Ectodermal cell (in vitro differentiated cells): ENCODE measurements at regions not wholly inside any gene's neighbourhood (a gene's known extent, or its start where the extent isn't known, plus 50 kb on each side); places are given as distances from the start of the nearest gene placed in this dataset.

Source experiments
- H3K27ac ChIP-seq: 2 replicates; pipeline ENCODE4 v1.7.0; 2013; ENCODE audit warnings: mild to moderate bottlenecking, low read depth, low read length; ENCODE audit not compliant: insufficient read depth, poor library complexity, severe bottlenecking
- H3K27me3 ChIP-seq: 2 replicates; pipeline ENCODE4 v1.7.0; 2013; ENCODE audit warnings: mild to moderate bottlenecking, low read length; ENCODE audit not compliant: insufficient read depth, control insufficient read depth, poor library complexity, severe bottlenecking
- H3K36me3 ChIP-seq: one replicate; pipeline ENCODE4 v1.7.0; 2013; ENCODE audit warnings: low read length; ENCODE audit not compliant: control insufficient read depth, insufficient read depth
- H3K4me1 ChIP-seq: one replicate; pipeline ENCODE4 v1.7.0; 2013; ENCODE audit warnings: low read length; ENCODE audit not compliant: control insufficient read depth, insufficient read depth
- H3K4me3 ChIP-seq: 2 replicates; pipeline ENCODE4 v1.7.0; 2013; ENCODE audit warnings: low read depth, low read length, control low read depth; ENCODE audit not compliant: insufficient read depth
- H3K9me3 ChIP-seq: 2 replicates; pipeline ENCODE4 v1.7.0; 2013; ENCODE audit warnings: mild to moderate bottlenecking, low read length, moderate library complexity; ENCODE audit not compliant: control insufficient read depth
- WGBS, 2 experiments: methylation state at CpG; one replicate each; pipeline ENCODE4 v1.1.7; 2013; ENCODE audit warnings: missing lambda C conversion rate in 2 of 2; 5-methylcytosine and 5-hydroxymethylcytosine counted together

DNA sequence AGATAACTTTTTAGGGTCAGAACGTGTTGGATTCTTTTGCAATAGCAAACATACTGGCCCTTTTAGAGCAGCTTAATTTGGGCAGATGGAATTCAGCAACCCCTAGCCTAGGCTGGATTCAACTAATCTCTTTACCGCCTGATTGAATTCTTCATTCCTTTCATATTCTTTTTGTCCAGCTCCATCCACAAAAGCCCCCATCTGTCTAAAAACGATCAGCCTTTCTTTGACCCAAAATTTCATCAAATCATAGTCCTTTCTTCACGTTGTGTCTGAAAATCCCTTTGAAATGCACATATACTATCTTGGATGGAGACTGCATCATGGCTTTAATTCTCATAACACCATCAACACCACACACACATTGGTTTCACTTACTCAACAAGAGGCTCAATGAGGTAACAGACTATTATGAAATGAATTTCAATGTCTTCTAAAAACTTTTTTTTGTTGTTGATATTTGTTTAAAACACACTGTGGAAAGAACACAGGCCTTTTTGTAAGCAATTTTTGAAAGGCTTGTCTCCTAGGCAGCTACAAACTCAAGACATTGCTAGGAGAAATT lies 128.0 kb upstream of the EEA1 start:
- no peak overlapping the region for H3K27ac ChIP-seq
- no peaks in the 10 kb centered on the region for H3K9me3 ChIP-seq
- H3K36me3 ChIP-seq, result no peaks in the 10 kb centered on the region
- no peaks in the 10 kb centered on the region for H3K27me3 ChIP-seq
- H3K4me1 ChIP-seq, result peaks cover 6% of the 10 kb centered on the region
- 82 to 88% methylated on average over 4 of the region's 4 CpGs for WGBS, 2 experiments
- no peak overlapping the region for H3K4me3 ChIP-seq

GRCh38 chr12:93058280-93058679 lies 129.2 kb upstream of the EEA1 start:
- H3K4me3 ChIP-seq, result no peak overlapping the region
- no peaks in the 10 kb centered on the region for H3K27me3 ChIP-seq
- H3K9me3 ChIP-seq, result no peaks in the 10 kb centered on the region
- H3K36me3 ChIP-seq, result no peaks in the 10 kb centered on the region
- H3K27ac ChIP-seq, result no peak overlapping the region
- 89% methylated on average over 7 of the region's 7 CpGs for WGBS, 2 experiments
- H3K4me1 ChIP-seq, result peaks cover 6% of the 10 kb centered on the region

- no peak overlapping the region for H3K4me3 ChIP-seq
- H3K27me3 ChIP-seq, result no peaks in the 10 kb centered on the region
- 91 to 96% methylated on average over 2 of the region's 2 CpGs for WGBS, 2 experiments
Observed at GRCh38 chr12:93059288-93059687, 130.2 kb upstream of the EEA1 start.

GRCh38 chr12:93059925-93060665 lies 131.0 kb upstream of the EEA1 start:
- Histone ChIP-seq H3K36me3 (no peaks in the 10 kb centered on the region), H3K27ac (no peak overlapping the region), H3K4me3 (no peak overlapping the region), H3K4me1 (peaks cover 6% of the 10 kb centered on the region), H3K27me3 (no peaks in the 10 kb centered on the region), H3K9me3 (no peaks in the 10 kb centered on the region)
- WGBS, 2 experiments, result 97 to 99% methylated on average over 4 to 5 of the region's 5 CpGs

More at GRCh38 chr12:93059288-93059687, 130.2 kb upstream of the EEA1 start:
- H3K4me1 ChIP-seq, result peaks cover 6% of the 10 kb centered on the region
- no peaks in the 10 kb centered on the region for H3K9me3 ChIP-seq
- H3K36me3 ChIP-seq, result no peaks in the 10 kb centered on the region
- H3K27ac ChIP-seq, result no peak overlapping the region

GRCh38 chr12:93060666-93061472 lies 131.8 kb upstream of the EEA1 start:
- H3K27me3 ChIP-seq, result no peaks in the 10 kb centered on the region
- H3K36me3 ChIP-seq, result no peaks in the 10 kb centered on the region
- peaks cover 6% of the 10 kb centered on the region for H3K4me1 ChIP-seq
- peak overlapping the region; percentile 4 for H3K27ac ChIP-seq
- 56 to 63% methylated on average over 8 of the region's 8 CpGs for WGBS, 2 experiments
- no peaks in the 10 kb centered on the region for H3K9me3 ChIP-seq
- H3K4me3 ChIP-seq, result no peak overlapping the region

DNA sequence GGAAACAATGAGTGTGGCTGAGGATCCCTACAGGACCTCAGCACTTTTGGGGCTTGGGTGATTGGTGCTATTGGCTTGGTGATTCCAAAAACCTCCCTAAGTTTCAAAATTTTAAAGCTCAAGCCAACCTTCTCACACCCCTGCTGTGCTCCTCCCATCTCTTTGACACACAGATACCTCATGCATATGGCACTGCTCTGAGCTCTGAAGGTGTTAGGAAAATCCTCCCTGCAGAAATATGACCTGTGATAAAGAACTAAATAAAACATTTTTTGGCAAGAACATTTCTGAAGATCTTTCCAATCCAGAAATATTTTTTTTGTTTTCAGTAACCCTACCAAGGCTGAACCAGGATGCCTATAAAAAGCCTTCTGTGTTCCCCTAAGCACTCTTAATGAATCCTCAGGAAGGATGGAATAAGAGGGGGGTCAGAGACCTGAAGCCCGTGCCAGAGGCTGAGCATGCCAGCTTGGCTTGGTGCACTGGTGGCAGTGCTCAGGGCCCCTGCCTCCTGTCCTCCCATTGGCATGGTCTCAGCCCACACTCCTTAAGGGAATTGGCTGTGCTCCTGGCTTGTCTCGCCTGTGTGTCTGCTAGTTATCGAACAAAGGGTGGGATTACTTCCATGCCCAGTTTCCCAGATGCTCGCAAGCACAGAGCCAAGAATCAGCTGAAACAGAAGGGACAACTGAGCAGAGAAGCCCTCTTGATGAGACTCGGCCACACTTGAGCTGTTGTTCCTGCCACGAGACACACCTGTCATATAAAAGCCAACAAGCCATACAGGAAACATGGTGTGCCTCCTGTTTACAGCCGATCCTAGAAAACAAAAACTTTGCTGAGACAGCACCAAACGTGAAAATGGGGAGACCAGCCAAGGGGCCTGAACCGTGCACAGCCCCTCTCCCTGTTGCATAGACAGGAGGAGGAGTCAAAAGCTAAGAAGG lies 132.7 kb upstream of the EEA1 start:
- Histone ChIP-seq H3K27ac (no peak overlapping the region), H3K4me1 (peaks cover 6% of the 10 kb centered on the region), H3K9me3 (no peaks in the 10 kb centered on the region), H3K27me3 (no peaks in the 10 kb centered on the region), H3K36me3 (no peaks in the 10 kb centered on the region), H3K4me3 (no peak overlapping the region)
- 91% methylated on average over 9 of the region's 9 CpGs for WGBS, 2 experiments

GRCh38 chr12:93065896-93066295 lies 136.8 kb upstream of the EEA1 start:
- peaks cover 6% of the 10 kb centered on the region for H3K4me1 ChIP-seq
- no peaks in the 10 kb centered on the region for H3K36me3 ChIP-seq
- H3K27ac ChIP-seq, result no peak overlapping the region
- H3K9me3 ChIP-seq, result no peaks in the 10 kb centered on the region
- WGBS, 2 experiments, result 93 to 94% methylated on average over 3 of the region's 3 CpGs
- H3K4me3 ChIP-seq, result no peak overlapping the region
- no peaks in the 10 kb centered on the region for H3K27me3 ChIP-seq

DNA sequence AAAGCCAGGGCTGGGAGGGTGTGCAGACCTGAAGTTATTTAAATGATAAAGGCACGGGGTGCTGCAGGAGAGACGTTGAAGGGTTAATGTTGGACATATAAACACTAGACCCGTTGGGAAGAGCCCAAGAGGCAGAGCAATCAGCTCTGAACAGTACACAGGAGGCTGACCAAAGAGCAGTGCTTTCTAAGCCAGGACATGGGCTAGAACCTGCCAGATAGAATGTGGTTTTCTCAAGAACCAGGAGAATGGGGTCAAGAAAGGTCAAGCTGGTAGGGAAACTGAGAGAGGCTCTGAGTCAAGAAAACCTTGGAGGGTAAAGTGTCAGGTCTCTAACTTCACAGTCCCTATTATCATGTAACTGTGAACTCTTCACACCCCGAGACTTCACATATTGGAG lies 143.2 kb upstream of the EEA1 start:
- Histone ChIP-seq H3K4me3 (no peak overlapping the region), H3K27me3 (no peaks in the 10 kb centered on the region), H3K27ac (no peak overlapping the region), H3K4me1 (no peaks in the 10 kb centered on the region), H3K9me3 (no peaks in the 10 kb centered on the region), H3K36me3 (no peaks in the 10 kb centered on the region)
- WGBS, 2 experiments, result 72 to 76% methylated on average over 3 to 4 of the region's 4 CpGs

DNA sequence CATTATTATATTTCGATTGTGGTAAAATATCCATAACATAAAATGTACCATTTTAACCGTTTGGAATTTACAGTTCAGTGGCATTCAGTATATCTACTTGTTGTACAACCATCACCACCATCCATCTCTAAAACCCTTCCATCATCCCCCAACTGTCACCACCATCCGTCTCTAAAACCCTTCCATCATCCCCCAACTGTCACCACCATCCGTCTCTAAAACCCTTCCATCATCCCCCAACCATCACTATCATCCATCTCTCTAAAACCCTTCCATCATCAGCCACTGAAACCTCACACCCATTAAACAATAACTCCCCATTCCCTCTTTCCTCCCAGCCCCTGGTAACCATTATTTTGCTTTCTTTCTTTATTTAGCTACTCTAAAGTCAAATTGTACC lies 144.2 kb upstream of the EEA1 start:
- WGBS, 2 experiments, result 68 to 73% methylated on average over 4 of the region's 4 CpGs
- H3K9me3 ChIP-seq, result no peaks in the 10 kb centered on the region
- H3K36me3 ChIP-seq, result no peaks in the 10 kb centered on the region
- no peaks in the 10 kb centered on the region for H3K27me3 ChIP-seq
- no peaks in the 10 kb centered on the region for H3K4me1 ChIP-seq
- H3K27ac ChIP-seq, result no peak overlapping the region
- no peak overlapping the region for H3K4me3 ChIP-seq
